Ectodermal cell (in vitro differentiated cells): ENCODE measurements at regions not wholly inside any gene's neighbourhood (a gene's known extent, or its start where the extent isn't known, plus 50 kb on each side); places are given as distances from the start of the nearest gene placed in this dataset.

Source experiments
- H3K27ac ChIP-seq: 2 replicates; pipeline ENCODE4 v1.7.0; 2013; ENCODE audit warnings: mild to moderate bottlenecking, low read depth, low read length; ENCODE audit not compliant: insufficient read depth, poor library complexity, severe bottlenecking
- H3K27me3 ChIP-seq: 2 replicates; pipeline ENCODE4 v1.7.0; 2013; ENCODE audit warnings: mild to moderate bottlenecking, low read length; ENCODE audit not compliant: insufficient read depth, control insufficient read depth, poor library complexity, severe bottlenecking
- H3K36me3 ChIP-seq: one replicate; pipeline ENCODE4 v1.7.0; 2013; ENCODE audit warnings: low read length; ENCODE audit not compliant: control insufficient read depth, insufficient read depth
- H3K4me1 ChIP-seq: one replicate; pipeline ENCODE4 v1.7.0; 2013; ENCODE audit warnings: low read length; ENCODE audit not compliant: control insufficient read depth, insufficient read depth
- H3K4me3 ChIP-seq: 2 replicates; pipeline ENCODE4 v1.7.0; 2013; ENCODE audit warnings: low read depth, low read length, control low read depth; ENCODE audit not compliant: insufficient read depth
- H3K9me3 ChIP-seq: 2 replicates; pipeline ENCODE4 v1.7.0; 2013; ENCODE audit warnings: mild to moderate bottlenecking, low read length, moderate library complexity; ENCODE audit not compliant: control insufficient read depth
- WGBS, 2 experiments: methylation state at CpG; one replicate each; pipeline ENCODE4 v1.1.7; 2013; ENCODE audit warnings: missing lambda C conversion rate in 2 of 2; 5-methylcytosine and 5-hydroxymethylcytosine counted together

DNA sequence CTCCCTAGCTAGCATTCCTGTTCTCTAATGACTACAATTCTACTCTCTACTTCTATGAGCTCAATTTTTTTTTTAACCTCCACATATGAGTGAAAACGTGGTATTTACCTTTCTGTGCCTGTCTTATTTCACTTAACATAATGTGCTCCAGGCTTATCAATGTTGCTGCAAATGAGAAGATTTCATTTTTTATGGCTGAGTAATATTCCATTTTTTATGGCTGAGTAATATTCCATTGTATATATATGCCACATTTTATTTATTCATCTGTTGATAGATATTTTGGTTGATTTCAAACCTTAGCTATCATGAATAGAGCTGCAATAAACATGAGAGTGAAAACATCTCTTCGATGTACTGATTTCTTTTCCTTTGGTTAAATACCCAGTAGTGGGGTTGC is 159.6 kb upstream of the TPK1 start:
- no peaks in the 10 kb centered on the region for H3K36me3 ChIP-seq
- H3K27ac ChIP-seq: no peak overlapping the region
- no peaks in the 10 kb centered on the region for H3K9me3 ChIP-seq
- WGBS, 2 experiments: 94 to 96% methylated on average over 2 of the region's 2 CpGs
- H3K4me1 ChIP-seq: no peaks in the 10 kb centered on the region
- H3K4me3 ChIP-seq: no peak overlapping the region
- H3K27me3 ChIP-seq: no peaks in the 10 kb centered on the region

DNA sequence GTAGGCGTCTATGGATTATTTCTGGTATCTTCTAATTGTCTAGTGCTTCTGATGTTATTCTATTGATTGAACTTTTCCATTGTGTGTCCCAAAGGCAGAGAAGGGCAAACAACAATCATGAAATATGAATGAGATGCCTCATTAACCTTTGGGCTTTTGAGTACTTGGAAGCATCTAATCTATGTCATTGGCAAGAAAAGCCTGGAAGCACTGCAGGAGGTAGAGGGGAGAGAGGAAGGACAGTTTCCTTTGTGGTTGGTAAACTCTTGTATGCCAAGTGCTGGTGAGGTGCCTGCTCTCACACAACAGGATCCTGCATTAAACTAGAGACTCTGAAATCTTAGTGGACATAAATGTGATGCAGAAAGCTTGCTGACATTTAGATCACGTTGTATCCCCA is 155.2 kb upstream of the TPK1 start:
- no peaks in the 10 kb centered on the region for H3K27me3 ChIP-seq
- H3K27ac ChIP-seq: no peak overlapping the region
- H3K4me3 ChIP-seq: no peak overlapping the region
- WGBS, 2 experiments: 86 to 89% methylated on average over 2 of the region's 2 CpGs
- no peaks in the 10 kb centered on the region for H3K9me3 ChIP-seq
- H3K4me1 ChIP-seq: no peaks in the 10 kb centered on the region
- no peaks in the 10 kb centered on the region for H3K36me3 ChIP-seq

DNA sequence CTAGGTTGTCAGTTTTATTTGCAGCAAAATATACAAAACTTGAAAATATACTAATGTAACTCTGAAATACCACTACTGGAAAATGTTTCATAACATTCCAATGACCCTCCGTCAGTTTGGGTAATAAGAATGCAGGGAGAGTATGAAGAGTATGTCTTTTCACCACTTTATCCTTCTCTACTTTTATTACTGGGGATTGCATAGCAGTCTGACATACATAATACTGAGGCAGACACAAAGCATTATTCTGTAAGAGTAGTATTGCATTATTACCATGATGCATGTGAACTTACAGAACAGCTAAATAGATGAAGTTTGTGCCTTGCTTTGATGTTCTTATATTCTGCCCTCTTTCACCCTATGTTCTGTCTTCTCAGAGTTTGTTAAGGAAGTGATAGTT is 151.8 kb upstream of the TPK1 start:
- Histone ChIP-seq H3K4me3 (no peak overlapping the region), H3K4me1 (no peaks in the 10 kb centered on the region), H3K9me3 (no peaks in the 10 kb centered on the region), H3K27ac (no peak overlapping the region), H3K36me3 (no peaks in the 10 kb centered on the region), H3K27me3 (no peaks in the 10 kb centered on the region)
- WGBS, 2 experiments: no CpG with 5 or more reads among the region's 1 CpG

DNA sequence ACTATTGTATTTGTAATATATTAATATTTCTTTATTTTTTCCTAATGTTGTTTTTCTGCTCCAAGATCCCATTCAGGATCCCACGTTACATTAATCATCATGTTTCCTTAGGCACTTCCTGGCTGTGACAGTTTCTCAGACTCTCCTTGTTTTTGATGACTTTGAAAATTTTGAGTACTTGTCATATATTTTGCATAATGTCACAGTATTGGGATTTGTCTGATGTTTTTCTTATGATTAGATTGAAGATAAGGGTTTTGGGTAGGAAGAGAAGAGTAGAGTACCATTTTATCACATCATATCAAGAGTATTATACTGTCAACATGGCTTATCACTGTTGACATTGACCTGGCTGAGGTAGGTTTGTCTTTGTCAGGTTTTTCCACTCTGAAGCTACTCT is 146.3 kb upstream of the TPK1 start:
- WGBS, 2 experiments: 33 to 67% methylated on average over 1 of the region's 1 CpG
- Histone ChIP-seq H3K27ac (no peak overlapping the region), H3K9me3 (no peaks in the 10 kb centered on the region), H3K27me3 (no peaks in the 10 kb centered on the region), H3K4me3 (no peak overlapping the region), H3K4me1 (no peaks in the 10 kb centered on the region), H3K36me3 (no peaks in the 10 kb centered on the region)

DNA sequence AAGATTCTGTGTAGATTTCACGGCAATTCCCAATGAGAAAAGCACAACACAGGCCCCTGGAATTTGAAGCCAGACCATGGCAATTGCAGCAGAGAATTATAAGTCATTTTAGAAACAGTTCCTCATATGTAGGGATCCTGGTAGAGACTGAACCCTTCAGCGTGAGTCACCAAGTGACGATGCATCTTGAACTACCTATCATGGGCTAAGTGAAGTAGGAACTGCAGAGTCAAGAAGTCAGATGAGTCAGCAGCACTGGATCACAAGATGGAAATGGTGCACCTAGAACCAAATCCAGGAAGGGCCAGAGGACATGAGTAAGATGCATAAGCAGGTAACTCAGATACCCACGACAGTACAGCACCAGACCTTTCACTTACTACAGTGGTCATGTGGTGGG is 140.0 kb upstream of the TPK1 start:
- Histone ChIP-seq H3K9me3 (no peaks in the 10 kb centered on the region), H3K27ac (no peak overlapping the region), H3K27me3 (no peaks in the 10 kb centered on the region), H3K4me3 (no peak overlapping the region), H3K4me1 (no peaks in the 10 kb centered on the region), H3K36me3 (no peaks in the 10 kb centered on the region)
- 90 to 94% methylated on average over 3 of the region's 4 CpGs for WGBS, 2 experiments

DNA sequence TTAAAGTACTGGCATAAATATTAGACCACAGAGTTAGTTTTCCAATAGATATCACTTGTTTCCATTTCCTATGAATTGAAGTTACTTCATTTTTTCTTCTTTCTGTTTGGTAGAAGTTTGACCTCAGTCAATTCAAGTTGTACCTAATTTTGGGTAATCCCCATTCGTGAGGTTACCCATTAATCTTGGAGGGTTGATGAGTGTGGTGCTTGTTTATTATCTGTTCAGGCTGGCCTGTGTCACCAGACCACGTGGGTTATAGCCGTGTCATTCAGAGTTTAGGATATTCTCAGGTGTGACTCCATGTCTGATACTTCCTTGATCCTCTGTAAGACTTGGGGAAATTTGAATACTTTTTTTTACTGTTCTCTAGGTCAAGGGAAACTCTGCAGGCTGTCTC is 133.9 kb upstream of the TPK1 start:
- no peak overlapping the region for H3K27ac ChIP-seq
- no peaks in the 10 kb centered on the region for H3K4me1 ChIP-seq
- no peaks in the 10 kb centered on the region for H3K27me3 ChIP-seq
- WGBS, 2 experiments: 64 to 77% methylated on average over 3 of the region's 3 CpGs
- H3K9me3 ChIP-seq: no peaks in the 10 kb centered on the region
- H3K4me3 ChIP-seq: no peak overlapping the region
- no peaks in the 10 kb centered on the region for H3K36me3 ChIP-seq

DNA sequence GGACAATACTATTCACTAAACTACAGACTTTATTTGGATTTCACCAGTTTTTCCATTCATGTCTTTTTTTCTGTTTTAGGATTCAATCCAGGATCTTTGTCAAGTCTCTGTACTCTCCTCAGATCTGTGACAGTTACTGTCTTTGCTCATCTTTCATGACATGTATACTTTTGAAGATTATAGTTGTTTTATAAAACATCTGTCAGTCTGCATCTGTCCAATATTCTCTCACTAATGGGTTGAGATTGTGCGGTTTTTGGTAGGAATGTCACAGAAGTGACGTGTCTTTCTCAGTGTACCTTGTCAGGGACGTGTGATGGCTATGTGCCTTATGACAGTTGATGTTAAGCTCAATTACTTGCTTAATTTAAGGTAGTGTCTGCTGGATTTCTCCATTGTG is 124.9 kb upstream of the TPK1 start:
- no peaks in the 10 kb centered on the region for H3K36me3 ChIP-seq
- no peaks in the 10 kb centered on the region for H3K9me3 ChIP-seq
- no peak overlapping the region for H3K27ac ChIP-seq
- no peak overlapping the region for H3K4me3 ChIP-seq
- no peaks in the 10 kb centered on the region for H3K4me1 ChIP-seq
- 91 to 92% methylated on average over 3 of the region's 3 CpGs for WGBS, 2 experiments
- no peaks in the 10 kb centered on the region for H3K27me3 ChIP-seq

DNA sequence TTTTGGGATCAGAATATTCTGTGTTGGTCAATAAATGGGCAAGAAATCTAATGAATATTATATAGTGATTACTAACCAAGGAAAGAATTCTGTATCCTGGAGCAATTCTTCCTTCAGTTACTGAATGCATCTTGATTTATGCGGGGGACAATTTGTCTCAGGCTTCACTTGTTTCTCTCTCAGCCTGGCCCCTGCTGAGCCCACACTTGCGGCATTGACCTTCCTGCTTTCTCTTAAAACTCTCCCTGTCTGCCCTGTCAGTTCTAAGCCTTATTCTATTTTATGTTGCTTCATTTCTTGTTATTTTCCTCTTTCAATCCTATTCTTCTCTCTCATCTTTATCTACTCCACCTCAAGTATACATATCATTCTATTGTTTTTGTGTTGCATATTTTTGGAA is 122.1 kb upstream of the TPK1 start:
- Histone ChIP-seq H3K4me3 (no peak overlapping the region), H3K27me3 (no peaks in the 10 kb centered on the region), H3K27ac (no peak overlapping the region), H3K36me3 (no peaks in the 10 kb centered on the region), H3K9me3 (no peaks in the 10 kb centered on the region), H3K4me1 (no peaks in the 10 kb centered on the region)
- WGBS, 2 experiments: 60 to 63% methylated on average over 2 of the region's 2 CpGs

DNA sequence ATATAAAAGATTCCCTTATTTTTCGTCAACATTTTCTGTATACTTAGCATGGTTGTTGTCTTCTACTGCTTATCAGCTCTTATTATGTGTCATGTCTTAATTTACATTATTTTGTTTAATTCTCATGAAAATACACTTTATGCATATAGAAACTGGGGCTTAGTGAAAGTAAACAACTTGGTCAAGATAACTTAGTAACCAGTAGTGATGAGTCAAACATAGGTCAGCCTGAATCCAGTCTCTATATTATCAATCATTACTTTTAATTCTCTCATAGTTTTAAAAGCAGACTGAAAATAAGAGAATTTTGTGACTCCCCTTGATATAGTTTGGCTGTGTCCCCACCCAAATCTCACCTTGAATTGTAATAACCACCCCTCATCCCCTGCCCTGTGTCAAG is 119.6 kb upstream of the TPK1 start:
- Histone ChIP-seq H3K4me1 (no peaks in the 10 kb centered on the region), H3K9me3 (no peaks in the 10 kb centered on the region), H3K4me3 (no peak overlapping the region), H3K27me3 (no peaks in the 10 kb centered on the region), H3K36me3 (no peaks in the 10 kb centered on the region), H3K27ac (no peak overlapping the region)
- 100% methylated on average over 1 of the region's 1 CpG; no CpG with 5 or more reads in 1 of the 2 experiments for WGBS, 2 experiments

DNA sequence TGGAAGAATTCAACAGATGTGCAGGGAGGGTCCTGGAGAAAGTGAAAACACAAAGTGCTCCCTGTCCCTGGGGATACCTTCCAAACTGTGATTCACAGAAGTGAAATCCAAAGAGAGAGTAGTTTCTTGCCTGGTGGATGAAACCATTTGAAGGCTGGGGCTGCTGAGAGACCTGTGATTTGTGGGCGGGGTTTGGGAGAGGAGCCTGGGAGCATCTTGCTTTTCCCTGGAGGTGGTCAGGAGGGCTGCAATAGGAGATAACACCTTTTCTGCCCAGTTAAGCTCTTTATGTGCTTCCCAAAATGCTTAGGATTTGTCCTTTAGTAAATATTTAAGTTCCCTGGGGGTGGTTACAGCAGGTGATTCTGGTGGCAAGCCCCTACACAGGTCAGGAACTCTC is 105.3 kb upstream of the TPK1 start:
- 92% methylated on average over 1 of the region's 1 CpG for WGBS, 2 experiments
- no peaks in the 10 kb centered on the region for H3K9me3 ChIP-seq
- no peak overlapping the region for H3K4me3 ChIP-seq
- H3K36me3 ChIP-seq: no peaks in the 10 kb centered on the region
- no peaks in the 10 kb centered on the region for H3K4me1 ChIP-seq
- H3K27me3 ChIP-seq: no peaks in the 10 kb centered on the region
- no peak overlapping the region for H3K27ac ChIP-seq

DNA sequence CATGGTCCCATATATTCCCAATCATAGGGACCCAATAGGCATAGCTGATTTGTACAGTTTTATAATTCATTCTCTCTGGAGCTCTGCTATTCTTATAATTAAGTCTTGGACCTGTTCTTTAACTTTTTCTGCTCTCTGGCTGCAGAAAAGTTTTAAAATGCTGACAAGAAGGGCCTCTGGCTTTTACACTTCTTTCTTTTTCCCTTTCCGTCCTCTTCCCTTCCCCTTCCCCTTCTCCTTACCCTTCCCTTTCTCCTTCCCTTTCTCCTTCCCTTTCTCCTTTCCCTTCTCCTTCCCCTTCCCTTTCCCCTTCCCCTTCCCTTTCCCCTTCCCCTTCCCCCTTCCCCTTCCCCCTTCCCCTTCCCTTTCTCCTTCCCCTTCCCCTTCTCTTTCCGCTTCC is 101.3 kb upstream of the TPK1 start:
- Histone ChIP-seq H3K9me3 (no peaks in the 10 kb centered on the region), H3K36me3 (no peaks in the 10 kb centered on the region), H3K4me1 (no peaks in the 10 kb centered on the region), H3K27ac (no peak overlapping the region), H3K27me3 (no peaks in the 10 kb centered on the region), H3K4me3 (no peak overlapping the region)
- WGBS, 2 experiments: 42 to 46% methylated on average over 2 of the region's 2 CpGs
